ENCODE measurements at regions not wholly inside any gene's neighbourhood (a gene's known extent, or its start where the extent isn't known, plus 50 kb on each side); places are given as distances from the start of the nearest gene placed in this dataset.

- Mint-ChIP-seq H3K4me3 (no peak overlapping the region), H3K27me3 (ENCODE audit: low read depth) (no peaks in the 10 kb centered on the region), H3K4me1 (no peaks in the 10 kb centered on the region), H3K36me3 (ENCODE audit: insufficient read depth in 1 of 3, low read depth in 3 of 3) (peaks cover 0 to 2% (median 0%) of the 10 kb centered on the region in 3 experiments; a peak in 2 of 7 replicates), H3K9me3 (peaks cover 0 to 2% of the 10 kb centered on the region in 2 experiments; a peak in 1 of 5 replicates), H3K27ac (no peak overlapping the region)
- H4K8ac ChIP-seq (replicated peaks; ENCODE audit: insufficient read length, low read depth, low read length) = no peak overlapping the region
- no peak overlapping the region for H3K27ac ChIP-seq (ENCODE audit: insufficient read length, low read depth, low read length)
- no peak overlapping the region for H4K5ac ChIP-seq (ENCODE audit: insufficient read length, low read depth, low read length)
- TF ChIP-seq, protein P1, sequence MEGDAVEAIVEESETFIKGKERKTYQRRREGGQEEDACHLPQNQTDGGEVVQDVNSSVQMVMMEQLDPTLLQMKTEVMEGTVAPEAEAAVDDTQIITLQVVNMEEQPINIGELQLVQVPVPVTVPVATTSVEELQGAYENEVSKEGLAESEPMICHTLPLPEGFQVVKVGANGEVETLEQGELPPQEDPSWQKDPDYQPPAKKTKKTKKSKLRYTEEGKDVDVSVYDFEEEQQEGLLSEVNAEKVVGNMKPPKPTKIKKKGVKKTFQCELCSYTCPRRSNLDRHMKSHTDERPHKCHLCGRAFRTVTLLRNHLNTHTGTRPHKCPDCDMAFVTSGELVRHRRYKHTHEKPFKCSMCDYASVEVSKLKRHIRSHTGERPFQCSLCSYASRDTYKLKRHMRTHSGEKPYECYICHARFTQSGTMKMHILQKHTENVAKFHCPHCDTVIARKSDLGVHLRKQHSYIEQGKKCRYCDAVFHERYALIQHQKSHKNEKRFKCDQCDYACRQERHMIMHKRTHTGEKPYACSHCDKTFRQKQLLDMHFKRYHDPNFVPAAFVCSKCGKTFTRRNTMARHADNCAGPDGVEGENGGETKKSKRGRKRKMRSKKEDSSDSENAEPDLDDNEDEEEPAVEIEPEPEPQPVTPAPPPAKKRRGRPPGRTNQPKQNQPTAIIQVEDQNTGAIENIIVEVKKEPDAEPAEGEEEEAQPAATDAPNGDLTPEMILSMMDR (conservative IDR thresholded peaks at IDR 0.05) = no peak
- no peaks in the 10 kb centered on the region for H3K9me3 ChIP-seq (ENCODE audit: control insufficient read depth, low read depth, low read length)
- H2BK12ac ChIP-seq (ENCODE audit: insufficient read length, low read depth, low read length) = no peak overlapping the region
- H3K79me2 ChIP-seq (ENCODE audit: insufficient read depth, low read length) = no peaks in the 10 kb centered on the region
- no peak overlapping the region for H3K18ac ChIP-seq (ENCODE audit: insufficient read length, low read depth, low read length)
- no peak overlapping the region for H3T11ph ChIP-seq (ENCODE audit: low read length)
- H3K23me2 ChIP-seq (ENCODE audit: insufficient read length, low read depth, low read length, poor library complexity, severe bottlenecking) = no peaks in the 10 kb centered on the region
- no CpG with 5 or more reads among the region's 2 CpGs for WGBS (ENCODE audit: extremely low coverage, insufficient read length, low lambda C conversion rate)
- no peak for DNase-seq
- no peak overlapping the region for H3K56ac ChIP-seq (ENCODE audit: insufficient read length, low read depth, low read length)
- H3K4me1 ChIP-seq (ENCODE audit: insufficient read depth, low read length) = no peaks in the 10 kb centered on the region
- no peak overlapping the region for H3K23ac ChIP-seq (ENCODE audit: insufficient read length, low read depth, low read length)
- no peak overlapping the region for H3K14ac ChIP-seq (ENCODE audit: insufficient read depth, low read length)
- H3K79me1 ChIP-seq (ENCODE audit: insufficient read depth, low read depth, low read length, poor library complexity, severe bottlenecking) = no peaks in the 10 kb centered on the region
- no peak overlapping the region for H2BK5ac ChIP-seq (ENCODE audit: insufficient read length, low read length)
- H2BK120ac ChIP-seq (ENCODE audit: low read depth, low read length, poor library complexity, severe bottlenecking) = no peak overlapping the region
- no peaks in the 10 kb centered on the region for H3K27me3 ChIP-seq (ENCODE audit: insufficient read depth, low read length)
- no peak overlapping the region for H3K4ac ChIP-seq (ENCODE audit: low read depth, low read length)
- H3K4me2 ChIP-seq (ENCODE audit: insufficient read depth, insufficient read length, low read length) = no peak overlapping the region
- no peaks in the 10 kb centered on the region for H4K20me1 ChIP-seq (ENCODE audit: control insufficient read depth, insufficient read depth, insufficient read length)
- no peak overlapping the region for H3K9ac ChIP-seq (ENCODE audit: extremely low read depth, insufficient read length, low read length)
- H2BK15ac ChIP-seq (ENCODE audit: low read depth, low read length) = no peak overlapping the region
- no peak overlapping the region for H2AFZ ChIP-seq (ENCODE audit: low read length)
- H2AK5ac ChIP-seq (ENCODE audit: insufficient read length, low read length) = no peak overlapping the region
- H4K91ac ChIP-seq (ENCODE audit: insufficient read length, low read depth, low read length) = no peak overlapping the region
- no peak overlapping the region for H2BK20ac ChIP-seq (ENCODE audit: low read depth, low read length, poor library complexity, severe bottlenecking)
Measured at GRCh38 chr5:117376748-117377147, 802.1 kb upstream of the SEMA6A start.
